Right kidney (tissue), 1 donor: ENCODE measurements at regions not wholly inside any gene's neighbourhood (a gene's known extent, or its start where the extent isn't known, plus 50 kb on each side); places are given as distances from the start of the nearest gene placed in this dataset.

ENCODE experiments used
- DNase-seq: peaks from one replicate; pipeline ENCODE4 v3.0.0-alpha.2; 2016

- peak; percentile 60 for DNase-seq
These were observed 50.9 kb upstream of the GSE1 start for GRCh38 chr16:85562093-85562786.

- no peak for DNase-seq
These were observed 50.1 kb upstream of the GSE1 start for GRCh38 chr16:85563034-85563433.
